Hepatic stellate cell (primary cell): ENCODE measurements at regions not wholly inside any gene's neighbourhood (a gene's known extent, or its start where the extent isn't known, plus 50 kb on each side); places are given as distances from the start of the nearest gene placed in this dataset.
"Not testable (repeated sequence)": the region's sequence is repeated elsewhere in the genome, so short reads cannot be mapped to it uniquely, and the experiment has no call there.

Experiments used
- DNase-seq: peaks from one replicate; pipeline ENCODE4 v3.0.0; 2011; ENCODE audit warnings: low spot score

DNA sequence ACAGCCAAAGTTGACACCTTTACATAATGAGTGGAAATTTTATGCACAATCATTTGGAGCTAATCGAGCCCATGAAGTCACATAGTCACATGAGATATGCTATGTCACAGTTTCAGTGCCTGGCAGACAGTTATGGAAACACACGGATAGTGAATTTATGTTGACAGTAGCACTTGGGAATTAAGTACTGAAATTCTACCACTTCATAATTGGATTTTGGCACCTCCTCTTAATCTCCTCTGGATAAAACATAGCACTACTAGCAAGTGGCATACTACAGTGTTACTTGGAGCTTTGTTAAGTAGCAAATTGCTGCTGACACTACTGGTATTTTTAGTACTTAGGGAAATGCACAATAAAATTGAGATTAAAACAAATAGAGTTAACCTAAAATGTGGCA is 1679.4 kb downstream of the OTOL1 start:
- no peak for DNase-seq

DNA sequence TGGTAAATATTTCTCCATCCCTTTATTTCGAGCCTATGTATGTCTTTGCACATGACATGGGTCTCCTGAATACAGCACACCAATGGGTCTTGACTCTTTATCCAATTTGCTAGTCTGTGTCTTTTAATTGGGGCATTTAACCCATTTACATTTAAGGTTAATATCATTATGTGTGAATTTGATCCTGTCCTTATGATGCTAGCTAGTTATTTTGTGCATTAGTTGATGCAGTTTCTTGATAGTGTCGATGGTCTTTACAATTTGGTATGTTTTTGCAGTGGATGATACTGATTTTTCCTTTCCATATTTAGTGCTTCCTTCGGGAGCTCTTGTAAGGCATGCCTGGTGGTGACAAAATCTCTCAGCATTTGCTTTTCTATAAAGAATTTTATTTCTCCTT is 1675.9 kb downstream of the OTOL1 start:
- not testable (repeated sequence) for DNase-seq

DNA sequence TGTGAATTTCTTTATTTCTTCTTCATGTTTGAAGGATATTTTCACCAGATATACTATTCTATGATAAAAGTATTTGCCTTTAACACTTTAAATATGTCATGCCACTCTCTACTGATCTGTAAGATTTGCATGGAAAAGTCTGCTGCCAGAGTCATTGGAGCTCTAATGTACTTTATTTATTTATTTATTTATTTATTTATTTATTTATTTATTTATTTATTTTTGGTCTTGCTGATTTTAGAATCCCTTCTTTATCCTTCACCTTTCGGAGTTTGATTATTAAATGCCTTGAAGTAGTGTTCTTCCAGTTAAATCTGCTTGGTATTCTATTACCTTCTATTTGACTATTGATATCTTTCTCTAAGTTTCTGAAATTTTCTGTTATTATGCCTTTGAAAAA is 1669.6 kb downstream of the OTOL1 start:
- no peak for DNase-seq

DNA sequence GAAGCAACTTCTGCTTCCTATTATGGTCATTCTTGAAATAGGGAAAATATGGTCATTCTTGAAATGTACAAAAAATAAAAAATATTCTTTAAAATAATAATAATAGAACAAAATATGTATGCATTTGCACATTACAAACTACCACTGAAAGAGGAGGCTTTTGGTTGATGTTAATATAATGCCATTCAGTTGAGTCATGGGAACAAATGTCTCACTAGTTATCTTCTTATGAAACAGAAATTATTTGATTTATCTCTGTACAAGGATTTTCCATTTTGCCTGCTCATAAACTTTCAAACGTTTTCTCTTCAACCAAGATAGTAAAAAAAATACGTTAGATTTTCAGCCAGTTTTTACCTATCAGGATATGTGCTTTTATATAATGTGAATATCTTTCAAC is 1662.7 kb downstream of the OTOL1 start:
- no peak for DNase-seq

DNA sequence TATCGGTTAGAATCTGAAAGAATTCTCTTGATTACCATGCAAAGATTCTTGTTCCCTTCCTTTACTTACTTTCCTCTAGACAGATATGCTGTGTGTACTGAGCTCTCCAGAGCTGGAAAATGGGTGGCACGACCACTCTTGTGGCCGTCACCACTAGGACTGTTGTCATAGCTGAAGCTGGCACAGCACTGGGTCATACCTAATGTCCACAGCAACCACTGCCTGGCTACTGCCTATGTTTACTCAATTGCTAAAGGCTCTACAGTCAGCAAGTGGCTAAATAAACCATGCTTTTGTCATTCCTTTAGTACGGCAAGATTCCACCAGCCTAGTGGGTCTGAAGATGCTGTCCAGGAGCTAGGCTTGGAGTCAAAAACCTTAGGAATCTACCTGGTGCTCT is 1643.0 kb downstream of the OTOL1 start:
- DNase-seq, result no peak

DNA sequence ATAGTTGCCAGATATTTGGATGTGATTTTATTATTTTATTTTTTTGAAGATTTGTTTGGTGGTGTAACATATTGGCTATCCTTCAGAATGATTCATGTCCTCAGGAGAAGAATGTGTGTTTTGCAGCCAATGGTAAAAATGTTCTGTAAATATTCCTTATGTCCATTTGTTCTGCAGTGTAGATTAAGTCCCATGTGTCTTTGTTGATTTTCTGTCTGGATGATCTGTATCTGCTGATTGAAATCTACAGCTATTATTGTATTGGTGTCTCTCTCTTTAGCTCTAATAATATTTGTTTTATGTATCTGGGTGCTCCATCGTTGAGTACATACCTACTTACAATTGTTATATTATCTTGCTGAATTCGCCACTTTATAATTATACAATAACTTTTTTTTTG is 1641.7 kb downstream of the OTOL1 start:
- no peak for DNase-seq

DNA sequence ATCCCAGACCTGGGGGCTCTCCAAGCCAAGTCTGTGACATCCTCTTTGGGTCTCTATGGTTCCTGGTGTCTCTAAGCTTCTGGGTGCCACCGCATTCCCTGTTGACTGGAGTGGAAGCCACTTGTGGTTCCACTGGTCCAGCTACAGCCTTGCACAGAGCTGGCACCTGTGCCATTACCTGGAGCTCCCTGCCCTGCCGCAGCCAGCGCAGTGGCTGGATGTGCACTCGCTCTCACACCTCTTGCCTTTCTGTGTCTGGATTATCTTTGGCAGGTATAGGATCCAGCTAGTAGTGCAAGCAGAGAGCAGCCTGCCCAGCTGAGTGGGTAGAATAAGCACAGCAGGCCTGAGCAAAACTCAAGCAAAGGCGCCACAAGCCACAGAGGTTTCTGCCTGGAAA is 1635.5 kb downstream of the OTOL1 start:
- no peak for DNase-seq

DNA sequence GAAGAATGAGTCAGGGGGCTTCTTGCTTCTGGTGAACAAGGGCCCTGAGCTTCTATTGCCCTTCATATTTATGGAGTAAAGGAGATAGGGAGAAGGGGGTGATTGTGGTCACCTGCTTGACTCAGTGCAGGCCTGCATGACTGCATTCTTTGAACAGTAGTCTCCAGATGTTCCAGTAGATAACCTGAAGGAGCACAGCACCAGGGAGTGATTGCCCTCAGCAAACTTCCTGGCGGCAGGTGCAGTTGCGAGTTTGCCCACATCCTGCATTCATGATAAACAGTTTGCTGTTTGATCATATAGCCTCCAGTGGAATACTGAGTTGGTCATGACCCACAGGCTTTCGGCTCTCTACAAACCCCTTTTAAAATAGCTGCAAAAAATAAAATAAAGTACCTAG is 1632.7 kb downstream of the OTOL1 start:
- DNase-seq, result no peak

DNA sequence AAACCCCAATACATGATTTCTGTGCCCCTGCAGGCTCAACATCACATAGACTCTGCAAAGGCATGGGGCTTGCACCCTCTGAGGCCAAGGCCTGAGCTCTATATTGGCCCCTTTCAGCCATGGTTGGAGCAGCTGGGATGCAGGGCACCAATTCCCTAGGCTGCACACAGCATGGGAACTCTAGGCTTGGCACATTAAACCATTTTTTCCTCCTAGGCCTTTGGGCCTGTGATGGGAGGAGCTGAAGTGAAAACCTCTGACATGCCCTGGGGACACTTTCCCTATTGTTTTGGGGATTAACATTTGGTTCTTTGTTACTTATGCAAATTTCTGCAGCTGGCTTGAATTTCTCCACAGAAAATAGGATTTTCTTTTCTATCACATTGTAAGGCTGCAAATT is 1629.5 kb downstream of the OTOL1 start:
- DNase-seq, result no peak
